ENCODE measurements at regions not wholly inside any gene's neighbourhood (a gene's known extent, or its start where the extent isn't known, plus 50 kb on each side); places are given as distances from the start of the nearest gene placed in this dataset.
"Not testable (repeated sequence)": the region's sequence is repeated elsewhere in the genome, so short reads cannot be mapped to it uniquely, and the experiment has no call there.

DNA sequence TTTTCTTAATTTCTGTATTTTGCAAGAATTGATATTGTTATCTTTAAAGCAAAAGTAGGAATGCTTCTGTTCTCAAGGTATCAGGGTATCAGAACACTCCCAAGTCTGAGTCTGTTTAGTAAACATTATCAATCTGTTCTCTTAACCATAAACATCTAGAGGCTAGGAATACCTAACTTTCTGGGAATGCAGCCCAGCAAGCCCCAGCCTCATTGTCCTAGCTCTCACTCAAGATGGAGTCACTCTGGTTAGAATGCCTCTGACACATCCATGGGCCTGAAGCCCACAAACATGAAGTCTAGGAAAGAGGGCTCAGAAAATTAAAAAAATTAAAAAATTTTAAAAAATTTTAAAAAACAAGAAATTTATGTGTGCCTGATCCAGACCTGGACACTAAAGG, 315.1 kb upstream of the DKK2 start:
- no peaks in the 10 kb centered on the region for H3K36me3 Mint-ChIP-seq (ENCODE audit: low read depth)
- no peaks in the 10 kb centered on the region for H3K27me3 Mint-ChIP-seq (ENCODE audit: low read depth)
- no peaks in the 10 kb centered on the region for H3K9me3 Mint-ChIP-seq
- H3K27ac Mint-ChIP-seq: no peak overlapping the region
- H3K4me3 Mint-ChIP-seq: no peak overlapping the region
- H3K4me1 Mint-ChIP-seq (ENCODE audit: low read depth): no peaks in the 10 kb centered on the region
- DNase-seq (ENCODE audit: low spot score): no peak

DNA sequence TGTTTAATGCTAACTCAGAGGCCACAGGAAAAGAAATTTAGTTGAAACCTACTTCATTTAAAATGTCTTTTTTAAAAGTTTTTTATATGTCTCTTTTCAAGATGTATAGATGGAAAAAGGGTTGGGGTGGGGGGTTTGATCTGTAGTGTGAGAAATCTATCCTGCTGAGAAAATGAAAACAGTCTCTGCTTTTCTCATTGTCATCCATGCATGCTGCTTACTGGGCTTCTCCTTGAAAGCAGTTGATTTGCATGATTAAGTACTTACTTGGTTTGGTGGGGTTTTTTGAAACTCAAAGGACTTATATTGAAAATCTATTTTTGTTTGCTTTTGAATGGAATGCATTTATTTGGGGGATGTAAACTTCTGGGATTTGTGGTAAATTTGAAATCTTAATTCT, 313.6 kb upstream of the DKK2 start:
- no peaks in the 10 kb centered on the region for H3K27me3 Mint-ChIP-seq (ENCODE audit: low read depth)
- H3K9me3 Mint-ChIP-seq: no peaks in the 10 kb centered on the region
- H3K4me3 Mint-ChIP-seq: no peak overlapping the region
- H3K27ac Mint-ChIP-seq: no peak overlapping the region
- DNase-seq (ENCODE audit: low spot score): no peak
- no peaks in the 10 kb centered on the region for H3K36me3 Mint-ChIP-seq (ENCODE audit: low read depth)
- no peaks in the 10 kb centered on the region for H3K4me1 Mint-ChIP-seq (ENCODE audit: low read depth)

DNA sequence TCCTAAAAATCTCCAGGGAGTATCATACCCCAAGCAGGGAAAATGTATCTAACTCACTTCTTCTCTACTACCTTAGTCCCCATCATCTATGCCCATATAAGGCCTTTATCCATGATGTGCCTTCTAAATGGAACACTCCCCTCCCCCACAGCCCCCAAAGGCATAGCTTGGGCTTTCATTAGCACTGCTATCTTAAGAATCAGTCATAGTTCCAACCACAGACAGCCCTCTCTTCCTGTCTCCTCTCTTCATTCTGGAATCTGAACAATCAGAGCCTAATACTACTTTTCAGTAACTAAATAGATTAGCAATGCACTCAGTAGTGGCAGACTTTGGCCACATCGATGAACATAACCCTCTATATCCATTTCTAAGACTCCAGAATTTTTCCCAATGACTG, 313.2 kb upstream of the DKK2 start:
- DNase-seq (ENCODE audit: low spot score): no peak
- no peak overlapping the region for H3K27ac Mint-ChIP-seq
- H3K4me1 Mint-ChIP-seq (ENCODE audit: low read depth): no peaks in the 10 kb centered on the region
- H3K27me3 Mint-ChIP-seq (ENCODE audit: low read depth): no peaks in the 10 kb centered on the region
- no peaks in the 10 kb centered on the region for H3K36me3 Mint-ChIP-seq (ENCODE audit: low read depth)
- H3K9me3 Mint-ChIP-seq: no peaks in the 10 kb centered on the region
- H3K4me3 Mint-ChIP-seq: no peak overlapping the region

DNA sequence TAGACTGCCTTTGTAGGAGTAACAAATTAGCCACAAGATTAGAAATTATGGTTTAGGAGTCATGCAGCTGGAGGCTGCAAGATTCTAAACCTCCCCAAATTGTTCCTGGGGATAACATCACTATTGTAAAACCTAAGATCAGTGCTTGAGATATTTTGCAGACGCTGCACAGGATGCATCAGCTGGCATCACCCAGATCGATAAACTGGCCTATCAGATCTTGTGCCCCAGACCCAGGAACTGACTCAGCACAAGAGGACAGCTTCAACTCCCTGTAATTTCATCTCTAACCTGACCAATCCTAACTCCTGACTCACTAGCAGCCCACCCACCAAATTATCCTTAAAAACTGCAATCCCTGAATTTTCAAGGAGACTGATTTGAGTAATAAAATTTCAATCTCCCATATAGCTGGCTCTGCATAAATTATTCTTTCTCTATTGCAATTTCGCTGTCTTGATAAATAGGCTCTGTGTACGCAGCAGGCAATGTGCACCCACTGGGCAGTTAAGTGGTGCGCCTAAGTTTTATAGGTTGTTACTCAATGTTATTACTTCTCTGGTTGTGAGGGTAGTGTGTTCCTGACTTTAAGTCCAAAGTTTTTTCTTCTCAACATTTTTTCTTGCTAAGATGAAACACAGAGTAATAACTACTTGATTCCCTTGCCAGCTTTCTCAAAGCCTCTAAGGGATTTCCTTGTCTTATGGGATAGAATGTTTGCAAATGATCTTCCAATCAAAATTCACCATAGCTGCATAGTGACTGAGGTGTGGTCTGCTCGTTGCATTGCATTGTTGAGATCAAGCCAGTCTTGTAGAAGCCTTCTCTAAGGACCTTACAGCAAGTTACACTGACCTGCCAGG, 312.3 kb upstream of the DKK2 start:
- Mint-ChIP-seq H3K27me3 (ENCODE audit: low read depth) (no peaks in the 10 kb centered on the region), H3K27ac (no peak overlapping the region), H3K36me3 (ENCODE audit: low read depth) (no peaks in the 10 kb centered on the region), H3K4me3 (no peak overlapping the region), H3K9me3 (no peaks in the 10 kb centered on the region), H3K4me1 (ENCODE audit: low read depth) (no peaks in the 10 kb centered on the region)
- no peak for DNase-seq (ENCODE audit: low spot score)

DNA sequence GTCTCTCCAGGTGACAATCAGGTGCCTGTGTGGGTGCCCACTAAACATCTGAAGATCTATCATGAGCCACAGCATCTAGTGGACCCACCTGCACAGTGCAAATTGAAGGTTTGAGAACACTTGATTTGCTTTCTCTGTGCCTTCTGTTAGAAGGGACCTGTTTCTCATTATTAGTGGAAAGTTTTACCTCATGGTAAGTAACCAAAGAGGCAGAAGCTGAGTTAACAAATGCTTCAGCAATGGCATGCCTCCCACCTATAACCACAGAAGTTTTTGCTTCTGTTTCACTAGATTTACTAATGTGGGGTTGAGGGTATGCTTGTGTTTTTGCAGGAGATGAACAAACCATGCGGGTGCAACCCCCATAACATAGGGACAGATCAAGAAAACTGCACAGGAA, 297.4 kb upstream of the DKK2 start:
- peaks cover 2% of the 10 kb centered on the region for H3K9me3 Mint-ChIP-seq
- H3K27ac Mint-ChIP-seq: no peak overlapping the region
- no peaks in the 10 kb centered on the region for H3K4me1 Mint-ChIP-seq (ENCODE audit: low read depth)
- no peaks in the 10 kb centered on the region for H3K36me3 Mint-ChIP-seq (ENCODE audit: low read depth)
- DNase-seq (ENCODE audit: low spot score): no peak
- H3K4me3 Mint-ChIP-seq: no peak overlapping the region
- H3K27me3 Mint-ChIP-seq (ENCODE audit: low read depth): no peaks in the 10 kb centered on the region

DNA sequence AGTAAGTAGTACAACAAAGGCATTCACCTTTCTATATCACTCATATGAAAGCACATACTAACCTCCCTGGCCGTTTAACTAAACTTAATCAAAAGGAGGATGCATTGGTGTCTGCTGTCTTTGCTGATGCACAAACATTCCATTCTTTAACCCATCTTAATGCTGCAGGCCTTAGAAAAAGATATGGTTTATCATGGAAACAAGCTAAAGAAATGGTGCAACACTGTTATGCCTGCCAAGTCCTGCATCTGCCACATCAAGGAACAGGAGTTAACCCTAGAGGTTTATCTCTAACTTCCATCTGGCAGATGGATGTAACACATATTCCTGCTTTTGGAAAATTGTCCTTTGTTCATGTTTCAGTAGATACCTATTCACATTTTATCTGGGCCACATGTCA, 296.5 kb upstream of the DKK2 start:
- DNase-seq (ENCODE audit: low spot score); H3K4me3 Mint-ChIP-seq; H3K9me3 Mint-ChIP-seq; H3K4me1 Mint-ChIP-seq (ENCODE audit: low read depth); H3K36me3 Mint-ChIP-seq (ENCODE audit: low read depth); H3K27ac Mint-ChIP-seq; H3K27me3 Mint-ChIP-seq (ENCODE audit: low read depth): not testable (repeated sequence)

DNA sequence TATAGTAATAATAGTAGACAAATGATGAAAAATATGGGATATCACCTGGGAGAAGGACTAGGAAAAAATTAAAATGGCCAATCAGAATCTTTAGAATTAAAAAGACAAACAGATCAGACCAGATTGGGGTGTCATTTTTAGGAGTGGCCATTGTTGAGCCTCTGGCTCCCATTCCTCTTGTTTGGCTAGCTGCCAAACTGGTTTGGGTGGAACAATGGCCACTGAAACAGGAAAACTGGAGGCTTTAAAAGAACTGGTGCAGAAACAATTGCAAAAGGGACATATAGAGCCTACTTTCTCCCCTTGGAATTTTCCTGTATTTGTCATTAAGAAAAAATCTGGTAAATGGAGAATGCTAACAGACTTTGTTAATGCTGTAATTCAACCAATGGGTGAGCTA, 294.8 kb upstream of the DKK2 start:
- no peak overlapping the region for H3K27ac Mint-ChIP-seq
- H3K27me3 Mint-ChIP-seq (ENCODE audit: low read depth): no peaks in the 10 kb centered on the region
- H3K36me3 Mint-ChIP-seq (ENCODE audit: low read depth): no peaks in the 10 kb centered on the region

DNA sequence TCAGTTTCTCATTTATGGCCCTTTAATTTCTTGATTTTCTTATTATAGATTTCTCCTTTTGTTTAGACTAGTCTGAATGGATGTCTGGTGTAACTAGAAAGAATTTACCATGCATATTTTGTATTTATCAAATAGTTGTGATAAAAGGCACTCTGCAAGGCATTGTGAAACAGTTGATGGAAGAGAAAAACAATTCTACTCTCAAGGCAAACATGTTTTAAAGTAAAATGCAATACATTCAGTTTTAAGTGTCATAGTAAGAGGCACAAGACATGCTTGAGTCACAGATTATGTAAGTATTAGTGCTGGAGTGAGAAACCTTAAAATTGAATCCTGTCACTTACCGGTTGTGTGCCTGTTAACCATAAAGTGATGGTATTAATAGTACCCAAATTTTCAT, 283.3 kb upstream of the DKK2 start:
- no peak for DNase-seq (ENCODE audit: low spot score)
- Mint-ChIP-seq H3K36me3 (ENCODE audit: low read depth) (no peaks in the 10 kb centered on the region), H3K4me3 (no peak overlapping the region), H3K4me1 (ENCODE audit: low read depth) (no peaks in the 10 kb centered on the region), H3K9me3 (no peaks in the 10 kb centered on the region), H3K27me3 (ENCODE audit: low read depth) (no peaks in the 10 kb centered on the region), H3K27ac (no peak overlapping the region)

More for the DNA sequence above, 294.8 kb upstream of the DKK2 start:
- Mint-ChIP-seq H3K4me1 (ENCODE audit: low read depth) (no peaks in the 10 kb centered on the region), H3K4me3 (no peak overlapping the region), H3K9me3 (peaks cover 6% of the 10 kb centered on the region)
- no peak for DNase-seq (ENCODE audit: low spot score)

DNA sequence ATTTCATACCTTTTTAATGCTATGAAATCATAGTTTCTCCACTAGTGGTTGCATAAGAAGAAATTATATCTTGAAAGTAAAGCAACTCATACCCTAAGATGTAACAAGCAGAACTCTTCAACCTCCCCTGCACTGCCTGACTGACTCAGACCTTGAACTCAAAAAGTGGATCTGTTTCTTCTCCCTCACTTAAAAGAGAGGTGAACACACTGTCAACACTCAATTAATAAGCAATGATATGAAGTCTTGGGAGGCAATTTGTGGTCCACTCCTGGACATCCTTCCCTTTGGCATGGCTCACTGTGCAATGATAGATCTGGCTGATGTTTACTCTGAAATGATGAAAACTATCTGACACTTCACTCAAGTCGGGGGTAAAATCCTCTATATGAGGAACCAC, 282.0 kb upstream of the DKK2 start:
- DNase-seq (ENCODE audit: low spot score): no peak
- Mint-ChIP-seq H3K27me3 (ENCODE audit: low read depth) (no peaks in the 10 kb centered on the region), H3K27ac (no peak overlapping the region), H3K4me3 (no peak overlapping the region), H3K36me3 (ENCODE audit: low read depth) (no peaks in the 10 kb centered on the region), H3K9me3 (no peaks in the 10 kb centered on the region), H3K4me1 (ENCODE audit: low read depth) (no peaks in the 10 kb centered on the region)

DNA sequence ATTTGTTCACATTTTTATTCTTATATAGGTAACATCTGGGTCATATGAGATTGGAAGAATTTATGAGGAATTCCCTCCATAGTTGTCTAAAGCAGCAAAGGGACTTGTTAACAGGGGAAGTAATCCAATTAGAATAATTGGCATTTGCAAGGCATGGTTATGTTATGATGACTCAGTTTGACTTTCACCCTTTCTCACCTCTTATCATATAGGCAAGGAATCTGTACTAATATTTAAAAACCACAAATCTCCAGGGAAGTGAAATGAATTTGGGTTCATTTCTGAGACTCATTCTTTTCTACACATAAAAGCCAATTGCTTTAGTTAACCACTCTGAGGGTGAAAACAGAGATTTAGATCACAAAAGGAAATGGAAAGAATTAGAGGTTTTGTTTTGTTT, 281.5 kb upstream of the DKK2 start:
- Mint-ChIP-seq H3K9me3 (no peaks in the 10 kb centered on the region), H3K4me3 (no peak overlapping the region), H3K4me1 (ENCODE audit: low read depth) (no peaks in the 10 kb centered on the region), H3K27ac (no peak overlapping the region), H3K36me3 (ENCODE audit: low read depth) (no peaks in the 10 kb centered on the region), H3K27me3 (ENCODE audit: low read depth) (no peaks in the 10 kb centered on the region)
- DNase-seq (ENCODE audit: low spot score): no peak

DNA sequence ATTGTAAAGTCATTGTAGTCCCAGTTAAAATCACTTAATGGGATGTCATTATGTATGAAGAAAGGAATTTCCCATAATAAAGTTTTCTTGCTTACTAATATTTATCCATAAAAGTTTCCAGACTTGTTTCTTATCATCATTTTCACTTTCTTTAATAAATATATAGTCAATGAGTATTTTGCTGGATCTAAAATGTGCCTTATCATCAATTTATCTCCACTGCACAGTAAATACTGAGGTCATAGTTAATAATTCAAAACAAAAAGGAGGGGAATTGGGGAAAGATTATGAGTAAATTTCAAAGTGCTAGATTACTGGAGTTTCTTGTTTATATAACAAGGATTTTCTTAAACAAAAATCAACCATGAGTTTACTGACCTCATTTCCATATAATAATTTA, 279.5 kb upstream of the DKK2 start:
- no peak for DNase-seq (ENCODE audit: low spot score)
- no peak overlapping the region for H3K27ac Mint-ChIP-seq

DNA sequence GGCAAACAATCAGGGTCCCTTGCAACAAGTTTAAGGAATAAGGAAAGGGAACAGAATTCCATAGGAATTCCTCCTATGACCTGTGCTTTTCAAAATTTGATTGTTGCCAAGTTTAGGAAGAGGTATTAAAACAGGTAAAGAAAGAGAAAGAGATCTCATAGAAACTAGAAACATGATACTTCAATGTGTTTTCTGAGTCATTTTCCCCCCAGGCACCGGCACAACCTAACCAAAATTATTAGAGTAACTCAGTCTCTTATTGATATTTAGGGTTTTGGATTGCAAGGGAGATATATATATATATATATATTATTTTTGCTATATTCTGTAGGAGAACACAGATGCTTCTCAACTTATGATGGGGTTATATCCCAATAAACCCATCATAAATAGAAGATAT, 278.0 kb upstream of the DKK2 start:
- H3K27ac Mint-ChIP-seq: no peak overlapping the region
- H3K9me3 Mint-ChIP-seq: no peaks in the 10 kb centered on the region
- H3K27me3 Mint-ChIP-seq (ENCODE audit: low read depth): no peaks in the 10 kb centered on the region
- DNase-seq (ENCODE audit: low spot score): no peak
- no peaks in the 10 kb centered on the region for H3K36me3 Mint-ChIP-seq (ENCODE audit: low read depth)
- H3K4me3 Mint-ChIP-seq: no peak overlapping the region
- H3K4me1 Mint-ChIP-seq (ENCODE audit: low read depth): no peaks in the 10 kb centered on the region

More for the DNA sequence above, 279.5 kb upstream of the DKK2 start:
- Mint-ChIP-seq H3K9me3 (no peaks in the 10 kb centered on the region), H3K27me3 (ENCODE audit: low read depth) (no peaks in the 10 kb centered on the region), H3K4me3 (no peak overlapping the region), H3K4me1 (ENCODE audit: low read depth) (no peaks in the 10 kb centered on the region), H3K36me3 (ENCODE audit: low read depth) (no peaks in the 10 kb centered on the region)

DNA sequence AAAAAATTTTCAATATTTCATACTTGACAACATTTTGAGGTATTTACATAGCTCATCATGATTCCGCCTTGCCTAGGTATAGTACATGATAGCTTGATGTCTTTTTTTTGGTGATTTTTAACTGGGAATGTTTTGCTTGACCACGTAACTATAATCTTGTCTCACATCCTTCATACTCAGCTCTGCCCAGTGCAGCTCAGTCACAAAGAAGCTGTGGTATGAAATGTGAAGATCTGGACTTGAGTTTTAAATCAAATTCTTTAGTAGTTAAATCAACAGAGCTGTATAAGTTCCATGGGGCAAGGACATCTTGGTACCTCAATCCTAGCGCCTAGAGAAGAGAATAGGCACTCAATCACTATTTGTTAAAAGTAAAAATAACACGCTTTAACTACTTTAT, 276.3 kb upstream of the DKK2 start:
- Mint-ChIP-seq H3K27me3 (ENCODE audit: low read depth) (no peaks in the 10 kb centered on the region), H3K4me3 (no peak overlapping the region), H3K4me1 (ENCODE audit: low read depth) (no peaks in the 10 kb centered on the region), H3K27ac (no peak overlapping the region), H3K9me3 (no peaks in the 10 kb centered on the region), H3K36me3 (ENCODE audit: low read depth) (no peaks in the 10 kb centered on the region)
- no peak for DNase-seq (ENCODE audit: low spot score)

DNA sequence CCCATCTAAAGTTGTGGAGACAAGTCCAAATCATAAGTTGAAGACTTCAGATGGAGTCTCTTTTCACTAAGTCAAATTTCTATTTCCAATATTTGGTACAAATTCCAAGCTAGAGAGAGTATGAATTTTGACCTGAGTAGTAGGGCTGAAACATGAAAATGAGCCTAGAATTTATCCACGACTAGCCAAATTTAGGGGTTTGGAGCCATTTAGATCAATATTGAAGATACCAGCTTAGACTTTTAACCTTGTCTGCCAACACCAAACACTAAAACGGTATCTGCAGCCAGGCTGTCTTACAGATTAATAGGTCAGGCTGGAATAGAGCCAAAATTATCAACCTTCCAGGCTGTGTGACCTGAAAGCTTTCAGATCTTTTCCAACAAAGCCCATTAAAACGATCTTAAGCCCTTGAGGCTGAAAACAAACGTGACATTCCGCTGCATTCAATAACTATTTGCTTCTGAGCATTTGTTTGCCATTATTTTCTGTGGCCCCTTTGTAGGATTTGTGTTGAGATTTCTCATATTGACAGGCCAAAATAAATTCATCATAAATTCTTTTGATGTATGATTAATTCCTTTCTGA, 268.7 kb upstream of the DKK2 start:
- Mint-ChIP-seq H3K27me3 (ENCODE audit: low read depth) (no peaks in the 10 kb centered on the region), H3K9me3 (no peaks in the 10 kb centered on the region), H3K36me3 (ENCODE audit: low read depth) (no peaks in the 10 kb centered on the region), H3K27ac (no peak overlapping the region), H3K4me3 (no peak overlapping the region), H3K4me1 (ENCODE audit: low read depth) (no peaks in the 10 kb centered on the region)
- DNase-seq (ENCODE audit: low spot score): no peak

DNA sequence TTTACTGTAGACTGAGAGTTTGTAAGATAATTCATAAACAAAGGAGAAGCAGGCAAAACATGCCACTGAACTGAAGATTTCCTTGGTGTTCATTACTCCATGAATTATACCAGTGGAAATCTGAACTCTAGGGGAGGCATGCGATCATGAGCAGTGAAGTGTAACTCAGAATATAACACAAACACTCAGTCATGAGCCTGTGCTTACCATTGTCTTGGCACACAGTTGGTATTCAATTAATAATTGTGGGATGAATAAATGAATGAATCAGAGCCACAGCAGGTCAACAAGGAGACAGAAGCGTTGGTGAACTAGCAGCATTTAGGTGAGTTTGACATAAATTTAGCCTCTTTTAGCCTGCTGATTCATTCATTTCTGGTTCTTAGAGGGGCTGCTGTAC, 263.5 kb upstream of the DKK2 start:
- Mint-ChIP-seq H3K9me3 (no peaks in the 10 kb centered on the region), H3K27me3 (ENCODE audit: low read depth) (no peaks in the 10 kb centered on the region)

More for the DNA sequence above, 263.5 kb upstream of the DKK2 start:
- Mint-ChIP-seq H3K4me1 (ENCODE audit: low read depth) (no peaks in the 10 kb centered on the region), H3K36me3 (ENCODE audit: low read depth) (no peaks in the 10 kb centered on the region), H3K4me3 (no peak overlapping the region), H3K27ac (no peak overlapping the region)
- no peak for DNase-seq (ENCODE audit: low spot score)

Measured in T-helper 2 cell treated with Interferon-gamma antibody and Interleukin-4, amounts not matched to agents 5 μg/mL and 100 μg/mL, for 36 hours (primary cell).